ENCODE measurements at regions not wholly inside any gene's neighbourhood (a gene's known extent, or its start where the extent isn't known, plus 50 kb on each side); places are given as distances from the start of the nearest gene placed in this dataset.

- no peak for TF ChIP-seq NPAS2 (CRISPR knock-in tag; IDR thresholded peaks at IDR 0.05; ENCODE audit: borderline replicate concordance)
- TF ChIP-seq USF2 (IDR thresholded peaks at IDR 0.05) = no peak
These were observed 608.1 kb upstream of the ADAMTS16 start (continued) for GRCh38 chr5:4531756-4532704.

- Histone ChIP-seq H3K27ac (no peak overlapping the region), H3K4me2 (no peak overlapping the region), H3K9me3 (no peaks in the 10 kb centered on the region; the same call in 2 of the 3 replicates), H3K4me1 (no peaks in the 10 kb centered on the region), H3K4me3 (no peak overlapping the region)
- DNase-seq (ENCODE audit: low read depth in 1 of 2, low spot score in 1 of 2) = no peak
- 21% methylated on average over 3 of the region's 6 CpGs for WGBS (ENCODE audit: missing lambda C conversion rate)
- ChIA-PET CTCF (no interaction called here), POLR2A (no interaction called here)
- FAIRE-seq = no peak
- ATAC-seq = no peak
- TF ChIP-seq CTCF (IDR thresholded peaks at IDR 0.05) (no peak), CBX2 (IDR thresholded peaks at IDR 0.05; ENCODE audit: borderline replicate concordance, low read depth) (no peak), ZFP36 (IDR thresholded peaks at IDR 0.05; ENCODE audit: borderline replicate concordance, partially characterized antibody) (no peak), RNF2 (IDR thresholded peaks at IDR 0.05; ENCODE audit: borderline replicate concordance, low read depth) (no peak), FOSB (CRISPR knock-in tag; IDR thresholded peaks at IDR 0.05) (no peak), HEYL (CRISPR knock-in tag; IDR thresholded peaks at IDR 0.05) (no peak), BCL3 (IDR thresholded peaks at IDR 0.05) (no peak), TFCP2L1 (CRISPR knock-in tag; IDR thresholded peaks at IDR 0.05) (no peak), NR3C1 (IDR thresholded peaks at IDR 0.05) (no peak), TP53 (CRISPR knock-in tag; IDR thresholded peaks at IDR 0.05) (no peak), HDAC2 (IDR thresholded peaks at IDR 0.05) (no peak), FOXS1 (CRISPR knock-in tag; IDR thresholded peaks at IDR 0.05) (no peak), HOXB13 (CRISPR knock-in tag; IDR thresholded peaks at IDR 0.05; ENCODE audit: low read depth) (no peak), EHF (CRISPR knock-in tag; IDR thresholded peaks at IDR 0.05) (no peak), JUNB (IDR thresholded peaks at IDR 0.05) (no peak), NPAS2 (CRISPR knock-in tag; IDR thresholded peaks at IDR 0.05; ENCODE audit: borderline replicate concordance) (no peak), CBX8 (IDR thresholded peaks at IDR 0.05) (no peak), BHLHE40 (IDR thresholded peaks at IDR 0.05; ENCODE audit: low read depth, low read length) (no peak), ELK1 (IDR thresholded peaks at IDR 0.05; ENCODE audit: low read depth, low read length) (no peak), NFE2L2 (conservative IDR thresholded peaks at IDR 0.05; ENCODE audit: low read length) (no peak)
These were observed 607.4 kb upstream of the ADAMTS16 start for GRCh38 chr5:4532705-4533080.
